HG03097 (cell line): ENCODE measurements at regions not wholly inside any gene's neighbourhood (a gene's known extent, or its start where the extent isn't known, plus 50 kb on each side); places are given as distances from the start of the nearest gene placed in this dataset.
"Not testable (repeated sequence)": the region's sequence is repeated elsewhere in the genome, so short reads cannot be mapped to it uniquely, and the experiment has no call there.

ENCODE experiments used
- ATAC-seq: cut with Tn5 transposase; IDR thresholded peaks from one replicate; pipeline ENCODE4 v1.9.1; 2021; ENCODE audit not compliant: unreplicated experiment, low FRiP score

- no peak for ATAC-seq
Measured at GRCh38 chr12:72723732-72724131, 451.6 kb downstream of the TRHDE start.

- no peak for ATAC-seq
Measured at GRCh38 chr12:72729451-72730010, 457.4 kb downstream of the TRHDE start.

DNA sequence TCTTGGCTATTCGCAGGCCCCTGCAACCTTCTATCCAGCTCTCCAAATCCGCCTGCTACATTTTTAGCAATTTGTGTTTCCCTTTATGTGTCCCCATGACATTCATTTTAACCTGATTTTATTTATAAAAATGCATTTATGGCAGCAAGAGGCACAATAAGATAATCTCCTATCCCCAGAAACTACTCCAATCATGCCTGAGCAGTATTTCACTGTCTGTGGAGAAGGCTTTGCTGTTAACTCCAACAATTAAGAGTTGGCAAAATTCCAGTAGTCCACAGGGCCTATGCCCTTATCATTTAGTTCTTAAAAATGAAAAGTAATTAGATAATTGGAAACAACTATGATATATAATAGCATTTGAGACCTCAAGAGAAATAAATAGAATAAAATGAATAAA is 462.4 kb downstream of the TRHDE start:
- ATAC-seq, result no peak

DNA sequence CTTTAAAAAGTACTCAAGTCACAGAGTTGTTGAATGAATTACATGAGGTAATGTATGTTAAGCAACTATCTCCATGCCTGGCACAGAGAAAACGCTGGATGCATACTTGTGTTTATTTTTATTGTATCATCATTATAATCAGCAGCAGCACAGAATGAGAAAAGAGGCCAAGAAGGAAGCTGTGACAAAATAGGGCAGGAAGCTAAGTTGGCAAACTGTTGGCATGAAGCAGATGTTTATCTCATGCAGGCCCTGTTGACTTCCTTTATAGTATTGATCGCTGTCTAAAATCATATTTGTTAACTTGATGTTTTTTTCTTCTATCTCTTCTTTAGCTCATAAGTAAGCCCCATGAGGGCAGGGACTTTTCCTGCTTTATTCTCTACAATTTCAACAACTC is 466.6 kb downstream of the TRHDE start:
- no peak for ATAC-seq

DNA sequence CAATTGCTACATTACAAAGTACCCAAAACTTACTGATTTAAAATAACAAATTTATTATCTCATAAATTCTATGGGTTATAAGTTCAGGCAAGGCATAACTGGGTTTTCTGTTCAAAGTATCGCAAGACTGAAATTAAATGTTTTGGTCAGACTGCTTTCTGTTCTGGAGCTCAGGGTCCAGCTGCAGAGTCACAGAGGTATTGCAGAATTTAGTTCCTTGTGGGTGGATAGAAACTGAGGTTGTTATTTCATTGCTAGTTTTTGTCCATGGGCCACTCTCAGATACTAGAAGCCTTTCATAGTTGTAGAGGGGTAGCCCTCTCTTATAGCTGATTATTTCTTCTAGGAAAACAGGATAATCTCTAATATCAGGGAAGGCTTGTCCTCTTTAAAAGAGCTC is 467.9 kb downstream of the TRHDE start:
- ATAC-seq, result no peak

GRCh38 chr12:72742568-72742967 is 470.4 kb downstream of the TRHDE start:
- ATAC-seq, result no peak

- no peak for ATAC-seq
Measured at GRCh38 chr12:72746048-72746447, 473.9 kb downstream of the TRHDE start.

GRCh38 chr12:72747111-72747849 is 475.1 kb downstream of the TRHDE start:
- no peak for ATAC-seq

DNA sequence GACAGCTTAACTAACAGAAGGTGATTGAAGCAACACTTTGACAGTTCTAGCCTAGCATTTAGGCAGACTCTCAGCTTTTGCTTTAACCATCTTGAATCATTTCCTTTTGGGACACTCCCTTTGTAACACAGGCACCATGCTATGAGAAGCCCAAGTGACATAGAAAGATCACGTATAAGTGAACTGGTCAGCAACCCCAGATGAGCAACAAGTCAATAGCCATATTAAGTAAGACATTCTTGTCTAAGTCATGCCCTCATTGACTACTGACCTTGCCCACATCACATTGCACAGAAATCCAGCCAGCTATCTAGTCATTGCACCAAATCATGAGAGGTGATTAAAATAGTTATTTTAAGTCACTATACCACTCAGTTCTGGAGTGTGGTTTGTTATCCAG is 476.8 kb downstream of the TRHDE start:
- no peak for ATAC-seq

DNA sequence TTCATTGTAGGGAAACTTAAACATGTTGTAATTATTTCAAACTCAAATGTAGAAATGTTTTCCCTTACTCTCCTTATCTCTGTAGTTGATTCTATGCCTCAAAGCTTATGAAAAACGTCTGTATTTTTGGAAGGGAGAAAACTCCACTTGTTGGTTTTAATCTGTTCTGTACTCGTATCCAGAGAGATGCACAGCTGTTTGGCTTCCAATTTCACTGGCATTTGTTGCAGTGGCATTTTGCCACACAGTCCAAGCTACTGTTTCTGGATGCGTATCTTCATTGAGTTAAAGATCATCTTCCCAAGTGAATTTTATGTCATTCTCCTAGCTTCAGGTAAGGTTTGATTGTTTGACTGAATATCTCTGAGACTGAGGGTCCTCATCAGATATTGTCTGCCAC is 481.4 kb downstream of the TRHDE start:
- no peak for ATAC-seq

GRCh38 chr12:72754026-72754425 is 481.9 kb downstream of the TRHDE start:
- ATAC-seq, result not testable (repeated sequence)

- no peak for ATAC-seq
Measured at GRCh38 chr12:72766517-72766916, 494.3 kb downstream of the TRHDE start.

DNA sequence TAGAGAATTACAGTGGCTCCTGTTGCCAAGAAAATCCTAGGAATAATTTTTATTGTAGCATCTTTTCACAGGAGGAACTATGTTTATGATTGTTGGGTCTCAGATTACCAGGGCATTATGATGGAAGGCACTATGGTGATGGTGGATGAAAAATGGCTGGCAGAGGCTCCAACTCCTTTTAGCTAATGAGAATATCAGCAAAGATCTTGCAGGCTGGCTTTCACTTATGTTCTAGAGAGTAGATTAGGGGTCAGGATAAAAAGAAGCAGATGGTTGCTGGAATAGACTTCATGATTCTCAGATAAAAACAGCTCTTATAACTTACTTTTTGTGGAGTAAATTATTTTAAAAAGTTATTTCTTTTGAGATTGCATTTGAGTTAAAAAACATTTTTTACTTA is 501.9 kb downstream of the TRHDE start:
- no peak for ATAC-seq

DNA sequence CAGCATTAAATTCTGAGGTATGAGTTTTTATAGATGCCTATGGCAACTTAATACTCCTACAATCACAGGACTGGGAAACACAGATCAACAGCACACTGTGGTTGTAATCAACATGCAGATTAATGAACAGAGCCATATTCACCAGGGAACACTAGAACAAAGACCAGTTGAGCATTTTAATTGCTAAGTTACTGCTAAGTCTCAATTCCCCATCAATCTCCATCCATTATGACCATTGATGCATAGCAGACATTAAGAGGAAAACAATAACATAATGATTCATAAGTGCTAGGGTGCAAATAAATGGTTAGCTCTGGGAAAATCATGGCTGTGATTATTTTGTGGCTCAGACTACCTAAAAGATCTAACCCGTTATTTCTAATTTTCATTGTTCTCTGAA is 505.6 kb downstream of the TRHDE start:
- no peak for ATAC-seq

- ATAC-seq, result no peak
Measured at GRCh38 chr12:72790273-72790672, 518.1 kb downstream of the TRHDE start.

DNA sequence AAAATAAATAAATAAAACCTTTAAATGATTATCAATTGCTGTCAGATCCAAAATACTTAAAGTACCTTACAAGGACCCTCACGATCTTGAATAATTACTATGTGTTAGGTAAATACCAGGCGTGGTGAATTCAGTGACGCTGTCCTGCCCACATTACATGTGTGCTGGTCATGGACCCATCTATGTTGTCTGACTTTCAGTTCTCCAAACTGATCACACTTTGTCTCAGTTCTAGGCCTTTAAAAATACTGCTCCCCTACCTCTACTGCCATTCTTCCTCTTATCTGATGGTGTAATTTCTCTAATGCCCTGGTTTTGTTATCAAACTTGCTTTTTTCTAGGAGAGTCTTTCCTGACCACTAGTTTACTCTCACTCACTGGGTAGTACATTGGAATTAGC is 520.7 kb downstream of the TRHDE start:
- ATAC-seq, result no peak

DNA sequence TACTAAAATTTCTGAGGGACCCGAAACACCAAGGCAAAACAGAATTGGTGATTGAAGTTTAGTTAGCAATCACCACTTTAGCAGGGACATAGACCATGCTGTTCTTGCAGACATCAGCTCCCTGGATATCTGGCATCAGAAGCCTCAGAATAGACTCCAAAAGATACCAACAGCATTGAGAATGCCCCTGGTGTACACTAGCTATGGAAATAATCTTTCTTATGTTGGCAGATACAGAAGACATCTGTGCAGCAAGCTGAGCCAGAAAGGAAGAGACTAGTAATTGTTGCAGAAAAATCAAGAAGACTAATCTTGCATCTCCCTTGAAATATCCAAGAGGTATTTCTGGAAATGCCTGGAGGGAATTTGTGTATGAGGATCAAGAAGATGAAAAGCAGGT is 521.6 kb downstream of the TRHDE start:
- ATAC-seq, result no peak

- no peak for ATAC-seq
Measured at GRCh38 chr12:72815421-72815820, 543.3 kb downstream of the TRHDE start.

DNA sequence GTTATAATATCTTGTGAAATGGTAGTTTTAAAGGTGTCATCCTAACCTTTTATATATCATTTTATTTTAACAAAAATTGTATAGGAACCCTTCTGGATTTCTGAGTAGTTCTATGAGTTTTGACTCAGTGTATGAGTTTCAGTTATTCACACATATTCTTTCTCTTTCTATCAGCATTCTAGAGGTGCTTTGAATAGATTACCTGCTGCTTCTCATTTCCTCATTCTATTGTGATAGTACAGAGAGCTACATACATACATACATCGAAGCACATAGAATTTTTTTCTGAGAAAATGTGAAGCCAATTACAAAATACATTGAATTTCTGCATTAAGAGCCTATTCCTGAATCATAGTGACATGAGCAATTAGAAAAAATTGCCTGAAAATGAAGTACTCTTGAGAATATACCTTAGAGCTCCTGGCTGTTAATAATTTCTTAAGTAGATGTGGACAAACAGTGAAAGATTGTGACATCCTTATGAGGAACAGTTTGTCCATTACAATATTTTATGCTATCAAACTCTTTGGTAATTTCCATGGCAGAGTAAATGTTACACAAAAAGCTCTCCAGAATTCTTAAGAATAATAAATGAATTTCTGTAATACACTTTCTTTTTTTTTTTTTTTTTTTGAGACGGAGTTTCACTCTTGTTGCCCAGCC is 556.6 kb downstream of the TRHDE start:
- no peak for ATAC-seq

- no peak for ATAC-seq
Measured at GRCh38 chr12:72829838-72830237, 557.7 kb downstream of the TRHDE start.

- no peak for ATAC-seq
Measured at GRCh38 chr12:72832024-72832423, 559.9 kb downstream of the TRHDE start.

GRCh38 chr12:72836194-72836593 is 564.0 kb downstream of the TRHDE start:
- no peak for ATAC-seq
